ENCODE measurements at regions not wholly inside any gene's neighbourhood (a gene's known extent, or its start where the extent isn't known, plus 50 kb on each side); places are given as distances from the start of the nearest gene placed in this dataset.

DNA sequence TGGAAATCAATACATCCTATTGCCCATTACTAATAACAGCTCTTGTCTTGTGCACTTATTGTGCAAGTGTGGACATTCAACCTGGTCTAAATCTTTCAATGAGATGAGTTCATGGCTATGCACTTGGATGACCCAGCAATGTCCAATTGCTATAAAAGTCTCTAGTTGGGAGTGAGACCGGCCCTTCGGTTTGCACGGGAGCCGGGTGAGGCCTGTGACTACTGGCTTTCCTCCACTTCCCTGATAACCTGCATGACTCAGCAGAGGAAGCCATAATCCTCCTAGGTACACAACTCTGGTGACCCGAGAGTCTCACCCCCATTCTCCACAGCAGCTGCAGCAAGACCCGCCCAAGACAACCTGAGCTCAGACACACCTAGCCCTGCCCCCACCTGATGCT, 135.9 kb upstream of the PAX6 start:
- H3K4me1 ChIP-seq (ENCODE audit: insufficient read depth, low read length, poor library complexity, severe bottlenecking): no peaks in the 10 kb centered on the region
- no peak overlapping the region for H2AFZ ChIP-seq (ENCODE audit: low read length)
- no peak overlapping the region for H3K27ac ChIP-seq (ENCODE audit: low read depth, low read length, poor library complexity, severe bottlenecking)
- ChIA-PET CTCF (ENCODE audit: unreplicated experiment) (no interaction called here), POLR2A (no interaction called here)
- H3K4me3 ChIP-seq (ENCODE audit: low read depth, low read length, poor library complexity, severe bottlenecking): no peak overlapping the region
- DNase-seq (ENCODE audit: low spot score): no peak
- H3K79me2 ChIP-seq (ENCODE audit: insufficient read depth, low read depth, low read length): no peaks in the 10 kb centered on the region
- BruUV-seq (replicated peaks): no TSS peak
- H3K9me2 ChIP-seq (ENCODE audit: insufficient read depth, low read length): no peaks in the 10 kb centered on the region
- H3K9me3 ChIP-seq (ENCODE audit: low read length): no peaks in the 10 kb centered on the region
- no peaks in the 10 kb centered on the region for H3K36me3 ChIP-seq (ENCODE audit: insufficient read depth, low read length)
- intact Hi-C loops (cut with micrococcal nuclease; ENCODE audit: unreplicated experiment): no loop called here
- H4K20me1 ChIP-seq (ENCODE audit: insufficient read depth, low read length): no peaks in the 10 kb centered on the region
- no peak for TF ChIP-seq EZH2phosphoT487 (IDR thresholded peaks at IDR 0.05; ENCODE audit: borderline replicate concordance, low read depth, low read length)
- TF ChIP-seq, protein P1, sequence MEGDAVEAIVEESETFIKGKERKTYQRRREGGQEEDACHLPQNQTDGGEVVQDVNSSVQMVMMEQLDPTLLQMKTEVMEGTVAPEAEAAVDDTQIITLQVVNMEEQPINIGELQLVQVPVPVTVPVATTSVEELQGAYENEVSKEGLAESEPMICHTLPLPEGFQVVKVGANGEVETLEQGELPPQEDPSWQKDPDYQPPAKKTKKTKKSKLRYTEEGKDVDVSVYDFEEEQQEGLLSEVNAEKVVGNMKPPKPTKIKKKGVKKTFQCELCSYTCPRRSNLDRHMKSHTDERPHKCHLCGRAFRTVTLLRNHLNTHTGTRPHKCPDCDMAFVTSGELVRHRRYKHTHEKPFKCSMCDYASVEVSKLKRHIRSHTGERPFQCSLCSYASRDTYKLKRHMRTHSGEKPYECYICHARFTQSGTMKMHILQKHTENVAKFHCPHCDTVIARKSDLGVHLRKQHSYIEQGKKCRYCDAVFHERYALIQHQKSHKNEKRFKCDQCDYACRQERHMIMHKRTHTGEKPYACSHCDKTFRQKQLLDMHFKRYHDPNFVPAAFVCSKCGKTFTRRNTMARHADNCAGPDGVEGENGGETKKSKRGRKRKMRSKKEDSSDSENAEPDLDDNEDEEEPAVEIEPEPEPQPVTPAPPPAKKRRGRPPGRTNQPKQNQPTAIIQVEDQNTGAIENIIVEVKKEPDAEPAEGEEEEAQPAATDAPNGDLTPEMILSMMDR (conservative IDR thresholded peaks at IDR 0.05; ENCODE audit: low read length): no peak
- no peak overlapping the region for H3K4me2 ChIP-seq (ENCODE audit: low read length)

DNA sequence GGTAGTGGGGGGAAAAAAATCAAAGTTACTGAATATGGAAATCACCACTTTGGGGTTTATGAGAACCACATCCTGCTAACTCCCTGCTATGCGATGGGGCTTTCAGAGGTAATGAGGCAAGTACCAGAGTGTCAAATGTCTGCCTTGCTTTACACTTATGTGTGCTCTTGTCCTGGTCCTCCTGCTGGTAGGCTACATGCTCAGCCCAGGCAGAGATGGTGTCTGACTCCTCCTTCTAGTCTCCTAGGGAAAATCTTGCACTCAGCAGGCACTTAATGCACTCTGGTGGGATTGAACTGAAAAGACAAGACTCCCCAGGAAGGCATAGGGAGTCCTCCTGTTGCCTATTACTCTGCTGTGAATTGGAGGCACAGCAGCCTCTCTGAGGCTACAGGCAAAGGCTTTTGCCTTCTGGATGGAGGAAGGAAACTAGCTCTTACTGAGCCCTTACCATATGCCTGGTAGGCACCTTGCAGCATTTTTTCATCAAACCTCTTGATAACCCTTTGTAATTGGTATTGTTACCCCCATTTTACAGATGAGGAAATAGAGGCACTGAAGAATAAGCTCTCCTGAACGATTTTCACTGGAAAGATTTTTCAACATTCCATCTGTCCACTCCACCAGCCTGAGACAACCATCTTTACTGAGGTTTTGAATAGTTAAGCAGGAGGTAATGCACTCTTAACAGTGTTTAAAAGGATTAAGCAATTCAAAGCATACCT, 132.1 kb upstream of the PAX6 start:
- Histone ChIP-seq H3K36me3 (ENCODE audit: insufficient read depth, low read length) (no peaks in the 10 kb centered on the region), H3K27ac (ENCODE audit: low read depth, low read length, poor library complexity, severe bottlenecking) (no peak overlapping the region), H3K9me2 (ENCODE audit: insufficient read depth, low read length) (no peaks in the 10 kb centered on the region), H3K9me3 (ENCODE audit: low read length) (no peaks in the 10 kb centered on the region), H3K79me2 (ENCODE audit: insufficient read depth, low read depth, low read length) (no peaks in the 10 kb centered on the region), H2AFZ (ENCODE audit: low read length) (no peak overlapping the region), H3K4me2 (ENCODE audit: low read length) (no peak overlapping the region), H3K4me3 (ENCODE audit: low read depth, low read length, poor library complexity, severe bottlenecking) (no peak overlapping the region), H3K4me1 (ENCODE audit: insufficient read depth, low read length, poor library complexity, severe bottlenecking) (no peaks in the 10 kb centered on the region), H4K20me1 (ENCODE audit: insufficient read depth, low read length) (no peaks in the 10 kb centered on the region)
- ChIA-PET CTCF (ENCODE audit: unreplicated experiment) (no interaction called here), POLR2A (interaction anchor here (0.6 to 0.7 kb wide), 2 partner anchors 32 to 710 kb away, joined by 3 read pairs; no protein-coding TSS in a partner anchor)
- intact Hi-C loops (cut with micrococcal nuclease; ENCODE audit: unreplicated experiment): no loop called here
- no peak for TF ChIP-seq EZH2phosphoT487 (IDR thresholded peaks at IDR 0.05; ENCODE audit: borderline replicate concordance, low read depth, low read length)
- TF ChIP-seq, protein P1 (conservative IDR thresholded peaks at IDR 0.05; ENCODE audit: low read length): no peak
- DNase-seq (ENCODE audit: low spot score): no peak
- BruUV-seq (replicated peaks): no TSS peak

DNA sequence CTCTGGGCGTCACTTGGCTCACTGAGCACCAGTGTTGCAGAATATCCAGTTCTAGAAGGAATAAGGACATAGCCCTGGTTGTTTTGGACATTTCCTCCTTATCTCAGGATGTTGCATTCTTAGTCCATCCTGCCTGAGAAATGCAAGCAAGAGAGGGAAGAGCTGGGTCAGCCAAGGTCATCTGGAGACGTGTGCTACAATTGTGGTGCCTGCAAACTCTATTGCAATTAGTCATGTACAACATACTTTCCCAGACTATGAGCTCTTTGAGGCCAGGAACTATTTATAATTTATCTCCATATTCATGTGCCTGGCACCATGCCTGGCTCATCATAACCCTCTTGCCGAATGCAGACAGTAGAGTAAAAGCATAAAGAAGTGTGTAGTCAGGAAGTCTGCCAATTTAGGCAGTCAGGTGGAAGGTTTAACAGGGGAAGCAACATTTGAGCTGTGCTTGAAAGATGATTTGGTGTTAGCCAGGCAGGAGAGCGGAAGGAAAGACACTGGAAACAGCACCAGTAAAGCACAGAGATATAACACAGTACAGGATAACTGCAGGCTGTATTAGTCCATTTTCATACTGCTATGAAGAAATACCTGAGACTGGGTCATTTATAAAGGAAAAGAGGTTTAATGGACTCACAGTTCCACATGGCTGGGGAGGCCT, 129.4 kb upstream of the PAX6 start:
- Histone ChIP-seq H3K79me2 (ENCODE audit: insufficient read depth, low read depth, low read length) (no peaks in the 10 kb centered on the region), H3K9me2 (ENCODE audit: insufficient read depth, low read length) (no peaks in the 10 kb centered on the region), H3K4me2 (ENCODE audit: low read length) (no peak overlapping the region), H3K4me1 (ENCODE audit: insufficient read depth, low read length, poor library complexity, severe bottlenecking) (no peaks in the 10 kb centered on the region), H4K20me1 (ENCODE audit: insufficient read depth, low read length) (no peaks in the 10 kb centered on the region), H3K9me3 (ENCODE audit: low read length) (no peaks in the 10 kb centered on the region), H2AFZ (ENCODE audit: low read length) (no peak overlapping the region), H3K27ac (ENCODE audit: low read depth, low read length, poor library complexity, severe bottlenecking) (no peak overlapping the region), H3K4me3 (ENCODE audit: low read depth, low read length, poor library complexity, severe bottlenecking) (no peak overlapping the region), H3K36me3 (ENCODE audit: insufficient read depth, low read length) (no peaks in the 10 kb centered on the region)
- ChIA-PET POLR2A (no interaction called here), CTCF (ENCODE audit: unreplicated experiment) (no interaction called here)
- no peak for DNase-seq (ENCODE audit: low spot score)
- intact Hi-C loops (cut with micrococcal nuclease; ENCODE audit: unreplicated experiment): no loop called here
- TF ChIP-seq, protein P1 (conservative IDR thresholded peaks at IDR 0.05; ENCODE audit: low read length): no peak
- no peak for TF ChIP-seq EZH2phosphoT487 (IDR thresholded peaks at IDR 0.05; ENCODE audit: borderline replicate concordance, low read depth, low read length)
- BruUV-seq (replicated peaks): no TSS peak
